HG03066 (cell line): ENCODE measurements at regions not wholly inside any gene's neighbourhood (a gene's known extent, or its start where the extent isn't known, plus 50 kb on each side); places are given as distances from the start of the nearest gene placed in this dataset.

Source experiments
- ATAC-seq: cut with Tn5 transposase; IDR thresholded peaks from one replicate; pipeline ENCODE4 v1.9.1; 2021; ENCODE audit warnings: low read depth; ENCODE audit not compliant: unreplicated experiment

DNA sequence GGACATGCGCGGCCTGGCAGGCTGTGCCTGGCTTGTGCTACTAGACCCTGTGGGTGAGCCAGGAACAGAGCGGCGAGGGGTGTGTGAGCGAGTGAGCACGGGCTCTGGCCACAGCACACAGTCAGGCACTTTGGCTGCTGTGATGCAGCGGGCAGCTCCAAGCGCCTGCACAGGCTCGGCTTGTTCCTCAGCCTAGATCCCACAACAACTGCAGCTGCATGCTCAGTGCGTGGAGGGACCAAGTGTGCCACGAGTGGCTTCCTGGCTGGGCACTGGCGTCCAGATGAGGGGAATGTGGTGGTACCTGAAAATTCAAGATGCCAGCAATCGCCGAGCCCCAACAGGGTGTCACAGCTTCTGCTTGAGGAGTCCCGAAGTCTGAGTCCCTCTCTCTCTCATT is 1056.6 kb downstream of the RAPGEF2 start:
- ATAC-seq = no peak

DNA sequence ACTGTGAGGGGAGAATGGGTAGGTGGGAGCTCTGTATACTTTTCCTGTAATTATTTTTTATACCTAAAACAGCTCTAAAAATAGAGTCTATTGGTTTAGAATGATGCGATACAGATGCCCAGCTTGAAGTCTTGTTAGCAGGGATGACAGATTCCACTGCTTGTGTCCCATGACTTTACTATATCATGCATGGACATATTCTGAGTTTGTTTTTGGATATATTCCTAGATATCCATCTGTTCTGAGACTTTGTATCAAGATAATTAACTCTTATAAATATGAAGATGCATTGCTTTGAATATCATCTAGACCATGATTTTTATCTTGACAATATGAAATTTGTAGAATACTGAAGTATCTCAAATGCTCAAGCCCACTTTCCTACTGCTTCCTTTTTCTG is 1058.1 kb downstream of the RAPGEF2 start:
- ATAC-seq = no peak

DNA sequence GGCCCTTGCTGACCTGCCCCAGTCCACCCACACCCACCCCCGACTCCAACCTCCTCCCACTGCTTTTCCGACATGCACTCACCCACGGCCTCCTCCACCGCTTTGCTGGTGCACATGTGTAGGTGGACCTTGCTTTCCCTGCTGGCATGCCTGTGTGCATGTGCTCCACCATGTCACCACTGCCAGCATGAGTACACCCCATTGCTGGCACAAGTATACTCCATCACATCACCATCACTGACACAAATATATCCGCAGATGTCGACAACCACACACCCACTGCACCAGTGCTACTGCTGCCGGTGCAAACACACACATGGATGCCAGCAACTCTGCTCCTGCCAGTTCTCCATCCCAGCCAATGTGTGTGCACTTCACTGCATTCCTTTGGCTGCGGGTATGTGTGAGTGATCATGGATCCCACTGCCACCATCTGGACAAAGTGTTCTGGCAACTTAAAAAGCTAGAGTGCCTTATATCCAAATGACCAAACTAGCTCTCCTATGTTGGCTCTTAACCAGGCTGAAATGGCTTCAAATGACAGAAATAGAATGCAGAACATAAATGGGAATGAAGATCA is 1072.3 kb downstream of the RAPGEF2 start:
- no peak for ATAC-seq

DNA sequence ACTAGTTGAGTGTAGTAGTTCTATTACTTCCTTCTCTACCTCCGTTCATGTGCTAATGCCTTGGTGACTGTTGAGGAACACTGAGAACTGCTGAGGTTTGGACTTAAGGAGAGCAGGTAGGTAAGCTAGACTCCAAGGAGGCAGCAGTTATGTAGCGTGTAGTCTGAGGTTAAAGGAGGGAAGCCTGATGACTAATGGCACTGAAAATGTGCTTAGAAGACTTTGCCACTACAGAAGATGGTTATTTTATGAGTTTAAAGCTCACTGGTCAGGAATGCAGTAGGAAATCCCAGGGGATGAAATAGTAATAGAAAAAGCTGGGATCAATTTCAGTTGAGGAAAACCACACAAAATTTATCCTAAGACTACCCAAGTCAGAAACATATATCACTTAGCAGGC is 1077.3 kb downstream of the RAPGEF2 start:
- no peak for ATAC-seq

DNA sequence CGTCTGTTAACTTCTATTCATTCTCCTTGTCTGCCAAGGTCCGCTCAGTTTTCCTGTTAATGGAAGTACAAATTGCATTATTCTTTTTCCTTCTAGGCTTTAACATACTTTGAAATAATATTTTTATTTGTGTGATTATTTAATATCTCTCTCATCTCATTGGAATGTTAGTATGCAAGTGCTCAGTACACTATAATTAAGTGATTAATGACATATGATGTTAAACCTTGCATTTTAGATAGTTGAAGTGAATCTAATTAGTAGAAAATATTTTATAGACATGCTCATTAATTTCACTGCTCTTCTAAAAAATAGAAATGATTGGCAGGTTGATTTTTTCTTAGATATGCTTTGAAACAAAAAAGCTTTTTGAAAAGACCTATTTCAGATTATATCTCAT is 1079.8 kb downstream of the RAPGEF2 start:
- no peak for ATAC-seq

DNA sequence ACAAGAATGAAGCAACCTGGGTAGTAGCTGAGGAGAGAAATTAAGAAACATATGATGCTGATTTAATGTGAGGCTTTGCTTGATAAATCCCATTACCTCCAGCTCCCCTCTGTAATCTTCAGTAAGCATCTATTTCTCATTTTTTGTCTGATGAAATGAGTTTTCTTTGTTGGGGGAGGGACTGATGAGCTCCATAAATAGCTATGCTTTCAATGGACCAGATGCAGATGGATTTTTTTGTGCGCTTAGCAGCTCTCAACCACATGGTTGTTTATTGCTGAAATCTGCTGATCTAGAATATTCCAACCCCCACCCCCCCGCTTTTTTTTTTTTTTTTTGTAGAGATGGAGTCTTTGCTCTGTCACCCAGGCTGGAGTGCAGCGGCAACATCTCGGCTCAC is 1082.0 kb downstream of the RAPGEF2 start:
- no peak for ATAC-seq

DNA sequence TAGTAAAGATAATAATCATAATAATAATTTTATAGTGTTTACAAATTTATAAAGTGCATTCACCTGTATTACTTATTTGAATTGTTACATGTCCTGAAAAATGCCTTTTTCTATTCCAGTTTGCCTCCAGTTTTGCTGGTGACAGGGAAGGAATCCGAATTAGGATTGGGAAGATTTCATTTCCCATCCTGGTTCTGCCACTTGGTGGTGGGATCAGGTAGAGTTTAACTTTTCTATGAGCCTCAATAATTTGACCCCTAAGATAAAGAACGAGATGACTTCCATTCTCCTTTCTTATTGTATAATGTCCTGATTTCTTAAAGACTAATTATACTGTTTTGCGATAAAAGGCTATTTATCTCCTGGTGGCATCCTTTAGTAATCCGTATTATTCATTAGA is 1090.9 kb downstream of the RAPGEF2 start:
- ATAC-seq = no peak

DNA sequence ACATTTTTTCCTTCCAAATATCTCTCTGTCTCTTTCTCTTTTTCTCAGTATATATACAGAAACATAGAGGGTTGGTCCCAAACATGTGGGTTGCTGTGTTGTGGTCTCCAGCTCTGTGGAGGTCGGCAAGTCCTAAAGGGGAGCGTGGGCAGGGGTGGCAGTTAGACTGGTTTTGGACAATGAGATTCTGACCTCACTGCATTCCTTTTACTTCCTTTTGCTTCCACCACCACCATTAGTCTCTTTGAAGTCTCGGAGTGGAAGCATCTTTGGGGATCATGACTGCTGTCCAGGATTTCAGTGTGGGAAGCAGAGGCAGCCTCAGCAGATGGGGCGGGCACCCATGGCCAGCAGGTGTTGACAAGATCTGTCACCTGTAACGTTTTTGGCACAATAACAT is 1091.8 kb downstream of the RAPGEF2 start:
- no peak for ATAC-seq

DNA sequence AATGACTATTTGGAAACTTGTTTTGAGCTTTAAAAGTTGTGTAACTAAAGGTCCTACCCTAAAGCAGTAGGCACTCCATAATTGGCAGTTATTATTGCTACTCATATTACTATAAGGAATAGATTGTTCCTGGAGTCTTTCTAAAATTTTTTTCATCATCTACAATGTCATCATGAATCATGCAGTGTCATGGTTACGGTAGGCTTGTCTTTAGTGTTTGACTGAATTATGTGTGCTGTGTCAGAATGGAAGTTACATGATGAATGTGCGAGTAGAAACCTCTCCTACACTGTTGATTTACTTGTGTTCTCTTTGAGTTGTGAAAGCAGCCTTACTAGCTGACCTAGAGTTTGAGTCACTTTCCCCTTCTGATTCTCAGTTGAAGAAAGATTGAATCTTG is 1099.9 kb downstream of the RAPGEF2 start:
- ATAC-seq = no peak

DNA sequence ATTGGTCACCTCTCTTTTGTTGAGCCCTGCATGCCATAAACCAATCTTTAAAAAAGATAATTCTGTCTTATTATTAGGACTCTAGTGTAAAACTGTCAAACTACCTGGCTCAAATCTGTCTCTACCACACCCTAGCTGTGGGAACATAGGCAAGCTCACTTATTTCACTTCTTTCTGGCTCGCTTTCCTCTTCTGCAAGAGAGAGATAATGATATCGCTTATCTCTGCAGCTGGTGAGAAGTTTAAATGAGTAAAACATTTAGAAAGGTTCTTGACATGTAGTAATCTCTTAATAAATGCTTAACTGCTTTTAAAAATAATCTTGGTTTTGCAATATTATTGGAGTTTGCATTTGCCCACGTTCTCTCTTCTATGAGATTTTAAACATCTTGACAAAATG is 1109.2 kb downstream of the RAPGEF2 start:
- ATAC-seq = no peak

DNA sequence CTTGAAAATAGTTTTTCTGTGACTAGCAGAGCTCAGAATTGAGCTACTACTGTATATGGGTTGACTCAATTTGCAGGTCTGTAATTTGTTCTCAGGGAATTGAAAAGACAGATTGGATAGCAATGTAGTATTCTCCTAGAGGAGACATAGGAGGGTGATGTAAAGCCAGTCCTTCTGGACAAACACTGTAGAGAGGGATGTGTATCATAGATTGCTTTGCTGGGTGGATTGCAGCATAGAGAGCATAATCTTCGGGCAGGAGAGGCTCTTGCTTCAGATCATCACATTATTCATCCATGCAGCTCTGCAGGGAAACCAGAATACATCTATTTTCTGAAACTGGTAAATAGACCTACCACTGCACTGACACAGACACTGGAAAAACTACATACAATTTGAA is 1110.5 kb downstream of the RAPGEF2 start:
- ATAC-seq = no peak

DNA sequence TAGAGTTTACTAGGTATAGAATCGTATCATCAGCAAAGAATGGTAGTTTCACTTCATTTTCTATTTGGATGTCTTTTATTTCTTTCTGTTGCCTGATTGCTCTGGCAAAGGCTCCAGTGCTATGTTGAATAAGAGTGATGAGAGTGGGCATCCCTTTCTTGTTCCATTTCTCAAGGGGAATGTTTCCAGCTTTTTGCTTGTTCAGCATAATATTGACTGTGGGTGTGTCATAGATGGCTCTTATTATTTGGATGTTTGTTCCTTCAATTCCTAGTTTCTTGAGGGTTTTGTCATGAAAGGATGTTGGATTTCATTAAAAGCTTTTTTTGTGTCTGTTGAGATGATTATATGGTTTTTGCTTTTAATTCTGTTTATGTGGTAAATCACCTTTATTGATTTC is 1114.5 kb downstream of the RAPGEF2 start:
- ATAC-seq = no peak

DNA sequence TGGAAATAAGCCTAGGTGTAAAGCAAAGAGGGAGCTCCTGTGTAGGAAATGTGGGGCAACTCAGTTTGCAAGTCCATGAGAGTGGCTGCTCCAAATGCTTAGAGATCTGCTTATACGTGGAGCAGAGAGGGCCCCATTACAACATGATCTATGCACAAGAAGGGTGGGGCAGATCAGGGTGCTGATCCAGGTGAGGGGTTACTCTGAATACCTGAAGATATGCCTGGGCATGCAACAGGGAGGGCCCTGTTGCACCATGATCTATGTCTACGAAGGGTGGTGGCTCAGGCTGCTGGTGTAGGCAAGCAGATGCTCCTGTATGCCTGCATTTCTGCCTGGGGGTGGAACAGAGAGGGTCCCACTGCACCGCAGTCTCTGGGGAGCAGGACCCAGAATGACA is 1121.2 kb downstream of the RAPGEF2 start:
- no peak for ATAC-seq

DNA sequence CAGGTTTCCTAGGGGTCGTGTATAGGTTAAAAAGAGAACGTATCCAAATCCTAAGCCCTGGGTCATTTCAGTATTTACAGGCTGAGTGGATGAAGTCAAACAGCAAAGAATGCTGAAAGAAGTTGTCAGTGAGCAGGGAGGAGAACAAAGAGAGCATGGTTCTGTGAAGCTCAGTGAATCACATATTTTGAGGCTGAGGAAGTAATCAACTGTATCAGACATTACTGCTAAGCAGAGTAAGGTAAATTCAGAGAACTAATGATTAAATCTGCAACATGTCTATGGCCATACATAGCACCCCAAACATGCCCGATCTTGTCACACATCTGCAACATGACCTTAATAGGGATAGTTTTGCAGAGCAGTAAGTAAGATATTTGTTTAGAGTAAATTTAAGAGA is 1130.3 kb downstream of the RAPGEF2 start:
- ATAC-seq = no peak

DNA sequence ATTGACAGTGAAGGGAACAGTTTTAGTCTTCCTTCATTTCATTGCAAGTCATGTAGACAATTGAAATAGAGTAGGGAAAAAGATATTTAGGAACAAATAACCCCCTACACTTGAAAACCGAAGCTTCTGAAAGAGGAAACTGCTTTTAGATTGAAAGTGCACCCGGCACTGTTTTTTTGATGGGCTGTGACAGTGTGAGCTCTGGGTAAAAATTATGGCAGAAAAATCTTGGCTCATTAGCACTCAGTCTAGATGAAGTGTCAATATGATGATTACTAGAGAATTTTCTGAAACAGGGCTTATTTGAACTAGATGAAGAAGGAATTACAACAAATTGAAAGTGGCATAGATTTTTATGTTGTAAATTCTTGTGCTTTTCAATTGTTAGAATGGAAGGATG is 1132.4 kb downstream of the RAPGEF2 start:
- ATAC-seq = no peak

DNA sequence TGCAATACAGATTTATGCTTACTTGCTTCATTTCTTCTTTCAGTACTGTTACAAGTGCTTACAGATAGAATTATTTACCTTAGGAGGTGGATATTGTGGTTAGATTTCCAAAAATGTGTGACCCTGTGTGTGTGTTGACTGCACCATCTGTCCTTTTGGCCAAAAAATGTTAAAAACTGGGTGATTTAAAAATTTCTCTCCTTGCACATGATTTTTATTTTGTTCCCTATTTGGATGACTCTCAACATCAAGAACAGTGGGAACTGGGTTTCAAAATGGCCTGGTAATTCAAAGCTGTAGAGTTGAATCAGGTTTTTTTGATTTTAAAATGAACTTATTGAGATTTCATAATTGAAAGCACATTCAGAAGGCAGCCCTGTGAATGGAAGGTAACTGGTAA is 1132.9 kb downstream of the RAPGEF2 start:
- no peak for ATAC-seq

DNA sequence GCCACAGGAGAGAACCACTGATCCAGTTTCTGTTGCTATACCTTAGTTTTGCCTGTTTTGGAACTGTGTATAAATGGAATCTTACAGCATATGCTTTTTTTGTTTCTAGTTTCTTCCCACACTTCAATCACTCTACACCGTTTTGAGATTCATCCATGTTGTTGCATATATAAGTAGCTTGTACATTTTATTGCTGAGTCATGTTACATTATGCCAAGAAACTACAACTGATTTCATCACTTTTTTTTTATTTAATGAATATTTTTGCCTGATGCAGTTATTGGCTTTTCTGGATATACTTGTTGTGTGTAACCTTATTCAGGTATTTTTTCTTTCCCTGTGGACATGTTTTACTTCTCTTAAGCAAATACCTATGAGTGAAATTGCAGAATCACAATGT is 1135.9 kb downstream of the RAPGEF2 start:
- ATAC-seq = no peak

DNA sequence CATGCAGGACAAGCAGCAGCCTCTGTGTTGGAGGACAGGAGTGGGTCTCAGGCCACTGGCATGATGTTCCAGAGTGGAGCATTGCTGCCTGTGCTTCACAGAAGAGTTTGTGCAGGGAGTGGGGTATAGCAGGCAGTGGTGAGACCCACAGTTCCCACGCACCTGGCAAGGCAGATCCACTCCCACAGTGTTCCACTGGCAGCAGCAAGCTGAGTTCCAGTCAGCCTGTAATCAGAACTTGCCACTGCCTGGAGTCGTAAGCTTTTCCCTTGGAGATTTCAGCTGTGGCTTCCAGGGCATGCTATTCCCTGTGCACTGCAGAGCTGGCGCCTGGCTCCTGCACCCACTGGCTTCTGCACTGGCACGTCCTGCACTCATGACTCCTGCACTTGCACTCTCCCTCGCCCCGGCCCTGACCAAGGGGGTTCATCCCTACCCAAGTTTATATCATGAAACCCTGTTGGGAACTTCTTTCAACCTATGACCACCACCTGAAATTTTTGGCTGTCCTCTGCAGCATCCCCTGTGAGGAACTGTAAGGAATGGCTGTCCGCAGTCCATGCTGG is 1144.3 kb downstream of the RAPGEF2 start:
- no peak for ATAC-seq

DNA sequence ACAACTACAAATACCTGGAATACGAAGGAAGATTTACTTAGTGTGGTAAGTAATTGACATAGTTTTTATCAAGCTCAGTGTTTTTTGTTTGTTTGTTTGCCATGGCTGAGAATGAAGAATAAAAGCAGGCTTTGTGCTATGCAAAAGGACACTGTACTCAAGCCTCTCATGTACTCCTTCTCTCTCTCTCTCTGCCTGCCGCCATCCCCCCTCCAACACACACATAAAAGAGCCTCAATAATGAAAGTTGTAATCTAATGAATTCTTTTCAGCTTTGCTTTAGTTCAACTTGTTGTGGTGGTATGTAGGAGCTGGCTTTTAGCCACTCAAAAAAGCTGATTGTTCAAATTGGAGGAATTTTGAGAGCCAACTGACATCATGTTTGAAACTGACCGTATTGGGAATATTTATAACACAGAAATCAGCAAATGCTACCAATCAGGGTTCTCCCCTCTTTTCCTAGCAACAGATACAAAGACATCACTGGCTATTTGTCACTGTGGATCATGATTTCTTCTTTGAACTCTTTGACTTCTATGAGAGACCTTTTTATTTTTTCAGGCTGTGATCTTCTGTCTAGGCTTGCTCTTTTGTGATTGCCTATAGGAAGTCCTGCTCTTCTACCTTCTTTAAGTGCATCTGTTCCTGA is 1148.8 kb downstream of the RAPGEF2 start:
- ATAC-seq = no peak

DNA sequence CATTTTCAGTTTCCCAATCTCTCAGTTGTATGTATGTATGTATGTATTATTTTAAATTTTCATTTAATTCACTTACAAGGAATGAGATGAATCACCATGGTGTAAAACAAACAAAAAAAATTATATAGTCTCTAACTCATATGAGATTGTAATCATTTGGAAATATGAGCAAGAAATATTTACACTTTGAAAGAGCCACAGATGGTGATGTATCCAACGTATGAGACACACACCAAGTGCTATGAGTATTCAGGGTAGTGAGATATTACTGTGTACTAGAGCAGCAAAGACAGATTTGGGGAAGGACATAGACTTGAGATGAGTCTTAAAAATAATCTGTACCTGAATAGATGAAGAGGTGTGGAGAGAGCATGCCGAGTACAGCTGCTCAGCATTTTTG is 1154.4 kb downstream of the RAPGEF2 start:
- no peak for ATAC-seq

DNA sequence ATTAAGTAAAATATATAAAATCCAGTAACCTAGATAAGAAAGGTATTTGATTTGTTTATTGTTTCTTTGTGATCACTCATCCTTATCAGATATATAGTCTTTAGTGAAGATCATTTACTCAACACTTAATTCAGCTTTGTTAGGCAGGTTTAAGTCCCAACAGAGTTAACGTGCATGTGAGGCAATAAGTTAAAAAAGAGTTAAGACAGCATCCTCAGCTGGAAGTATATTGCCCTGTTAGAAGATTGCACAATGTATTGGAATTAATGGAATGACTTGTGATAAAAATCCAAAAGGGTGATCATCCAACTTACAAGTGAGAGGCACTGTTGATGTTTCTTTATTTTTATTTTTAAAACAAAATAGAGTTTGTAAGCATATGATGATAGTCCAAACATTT is 1162.1 kb downstream of the RAPGEF2 start:
- ATAC-seq = no peak

DNA sequence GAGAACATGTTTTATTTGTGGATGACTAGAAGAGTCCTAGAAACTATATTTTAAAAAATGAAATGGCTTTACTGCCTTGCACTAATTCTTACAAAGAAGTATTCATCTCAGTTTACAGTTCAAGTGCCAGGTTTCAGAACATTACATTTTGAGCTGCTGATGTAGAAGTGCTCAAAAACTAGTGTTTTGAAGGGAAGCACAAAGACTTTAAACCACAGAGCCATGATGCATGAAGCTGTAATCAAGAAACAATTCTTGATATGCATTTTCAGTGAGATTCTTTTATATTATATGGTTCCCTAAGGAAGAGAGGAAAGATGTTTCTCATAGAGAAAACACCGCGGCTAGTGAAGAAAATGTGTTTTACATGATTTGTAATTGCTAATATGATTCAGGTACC is 1163.0 kb downstream of the RAPGEF2 start:
- ATAC-seq = no peak
